DMS79 treated with DMSO at 0.1 percent for 48 hours (cell line): ENCODE measurements at regions not wholly inside any gene's neighbourhood (a gene's known extent, or its start where the extent isn't known, plus 50 kb on each side); places are given as distances from the start of the nearest gene placed in this dataset.

ENCODE experiments used
- DNase-seq: peaks from one replicate; lab custom pipeline; 2025; lab: John Stamatoyannopoulos, UW

DNA sequence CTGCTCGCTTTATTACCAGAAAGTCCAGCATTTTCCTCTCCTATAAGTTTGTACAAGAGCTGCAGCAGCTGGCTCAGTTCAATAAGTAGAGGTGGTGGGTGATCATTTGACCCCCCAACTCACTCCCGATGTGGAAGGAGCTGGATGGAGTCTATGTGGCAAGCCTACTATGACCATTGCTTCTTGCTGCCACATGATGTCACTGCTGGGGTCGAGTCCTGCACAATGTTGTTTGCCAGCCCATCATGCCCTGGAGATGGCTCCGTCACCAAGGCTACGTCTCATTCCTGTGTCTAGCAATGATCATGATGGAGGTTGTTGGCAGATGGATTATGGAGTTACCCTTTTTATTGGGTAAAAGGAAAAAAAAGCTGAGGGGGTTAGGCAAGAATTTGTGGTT is 266.3 kb downstream of the PSAT1 start:
- no peak for DNase-seq

- DNase-seq, result peak; percentile 77
These were observed 268.6 kb downstream of the PSAT1 start for GRCh38 chr9:78565481-78565880.

DNA sequence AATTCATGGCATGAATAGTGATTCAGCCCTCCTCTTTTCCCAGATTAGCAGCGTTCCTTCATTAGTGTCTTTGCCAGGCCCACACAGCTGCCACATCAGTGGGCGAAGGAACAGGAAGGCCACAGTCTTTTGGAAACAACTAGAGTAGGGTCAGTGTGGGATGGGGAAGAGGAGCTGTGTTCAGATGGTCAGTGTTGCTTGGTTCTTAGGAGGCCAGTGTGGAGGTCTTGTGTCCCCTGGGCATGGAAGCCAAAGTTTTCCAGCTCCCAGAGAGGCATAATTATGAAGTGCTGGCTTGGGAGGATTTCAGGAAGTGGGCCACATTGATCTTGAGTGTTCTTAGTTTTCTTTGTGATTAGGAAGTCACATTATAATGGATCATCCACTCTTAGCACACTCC is 269.6 kb downstream of the PSAT1 start:
- no peak for DNase-seq

DNA sequence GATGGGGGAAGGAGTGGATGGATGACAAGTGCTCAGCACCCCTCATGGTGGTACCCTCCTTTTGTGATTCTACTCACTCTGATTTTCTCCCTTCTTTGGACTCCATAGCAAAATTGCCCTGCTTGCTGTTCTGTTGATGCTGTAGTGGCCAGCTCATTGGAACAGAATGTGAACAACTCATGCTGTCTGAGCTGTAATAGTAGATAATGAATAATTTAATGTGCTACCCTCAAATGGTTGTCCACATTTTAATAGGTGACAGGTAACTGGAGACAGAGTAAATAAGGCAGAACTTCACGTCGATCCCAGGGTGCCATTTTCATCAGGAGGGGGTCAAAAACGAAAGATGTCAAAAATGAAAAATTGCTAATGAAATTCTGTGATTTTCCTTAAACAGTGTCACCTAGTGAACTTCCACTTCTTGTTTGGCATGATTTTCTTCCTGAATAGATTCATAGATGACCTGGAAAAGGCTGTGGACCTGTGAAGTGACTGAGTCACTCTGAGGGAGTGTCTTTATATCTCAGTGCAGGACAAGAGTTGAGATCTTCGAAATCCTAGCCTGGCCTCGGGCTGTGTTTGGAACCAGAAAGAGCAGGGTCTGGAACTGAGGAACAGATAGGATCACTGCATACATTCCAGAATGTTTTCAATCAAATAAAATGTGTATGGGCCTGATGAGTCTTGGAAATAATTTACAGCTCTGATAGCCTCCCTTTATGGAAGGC is 270.2 kb downstream of the PSAT1 start:
- DNase-seq, result no peak

DNA sequence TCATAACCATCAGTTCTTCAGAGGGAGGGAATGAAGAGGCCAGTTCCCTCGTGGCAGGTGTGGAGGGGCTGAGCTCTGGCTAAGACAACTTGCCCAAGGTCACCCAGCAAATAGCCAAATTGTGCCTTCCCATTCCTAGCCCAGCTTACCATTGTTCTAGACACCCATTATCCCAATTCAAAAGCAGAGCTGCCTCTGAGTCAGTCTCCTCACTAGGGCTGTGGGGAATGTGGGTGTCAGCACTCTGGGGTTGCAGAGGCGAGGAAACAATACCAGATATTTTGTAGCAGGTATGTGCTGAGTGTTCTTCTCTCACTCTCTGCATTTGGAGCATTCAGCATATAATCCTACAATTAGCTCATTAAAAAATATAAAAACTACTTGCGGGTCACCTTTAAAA is 270.8 kb downstream of the PSAT1 start:
- no peak for DNase-seq

GRCh38 chr9:78568774-78569173 is 271.8 kb downstream of the PSAT1 start:
- no peak for DNase-seq

GRCh38 chr9:78572266-78572665 is 275.3 kb downstream of the PSAT1 start:
- no peak for DNase-seq

DNA sequence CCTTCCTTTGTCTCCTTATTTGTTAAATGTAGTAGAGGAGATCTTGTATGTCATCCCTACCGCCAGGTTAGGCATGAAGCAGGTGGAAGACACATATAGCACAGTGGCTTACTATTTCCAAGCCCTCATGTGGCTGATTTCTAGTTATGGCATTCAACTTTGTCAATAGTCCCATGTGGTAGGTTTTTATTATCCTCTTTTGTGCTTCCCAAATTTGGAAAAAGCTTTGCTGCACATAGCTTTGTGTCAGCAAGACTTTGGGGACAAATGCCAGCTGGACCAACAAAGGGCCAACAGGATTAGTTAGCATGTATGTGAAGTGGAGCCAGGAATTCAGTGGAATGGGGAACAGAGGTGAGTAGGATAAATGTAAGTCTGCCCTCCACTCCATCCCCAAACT is 276.3 kb downstream of the PSAT1 start:
- no peak for DNase-seq

DNA sequence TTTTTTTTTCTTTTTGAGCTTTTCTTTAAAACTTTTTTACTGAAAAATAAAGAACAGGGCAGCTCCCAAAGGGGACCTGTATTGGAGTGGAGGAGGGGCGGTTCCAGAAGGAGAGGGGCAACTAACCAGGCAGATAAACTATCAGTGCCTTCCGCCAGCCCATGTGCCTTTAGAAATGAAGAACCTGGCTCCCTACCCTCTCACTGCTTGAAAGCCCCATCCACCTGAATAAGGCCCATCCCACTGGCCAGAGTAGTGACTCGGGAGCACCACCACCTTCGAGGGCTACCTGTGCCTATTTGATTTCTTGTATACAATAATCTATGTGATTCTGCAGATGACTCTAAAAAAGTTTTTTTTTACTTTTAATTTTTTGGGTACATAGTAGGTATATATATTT is 276.7 kb downstream of the PSAT1 start:
- no peak for DNase-seq

- DNase-seq, result no peak
These were observed 277.6 kb downstream of the PSAT1 start for GRCh38 chr9:78574354-78575045.

GRCh38 chr9:78575081-78575480 is 278.2 kb downstream of the PSAT1 start:
- no peak for DNase-seq

GRCh38 chr9:78575771-78576170 is 278.8 kb downstream of the PSAT1 start:
- no peak for DNase-seq

- DNase-seq, result no peak
These were observed 280.4 kb downstream of the PSAT1 start for GRCh38 chr9:78577156-78577906.

DNA sequence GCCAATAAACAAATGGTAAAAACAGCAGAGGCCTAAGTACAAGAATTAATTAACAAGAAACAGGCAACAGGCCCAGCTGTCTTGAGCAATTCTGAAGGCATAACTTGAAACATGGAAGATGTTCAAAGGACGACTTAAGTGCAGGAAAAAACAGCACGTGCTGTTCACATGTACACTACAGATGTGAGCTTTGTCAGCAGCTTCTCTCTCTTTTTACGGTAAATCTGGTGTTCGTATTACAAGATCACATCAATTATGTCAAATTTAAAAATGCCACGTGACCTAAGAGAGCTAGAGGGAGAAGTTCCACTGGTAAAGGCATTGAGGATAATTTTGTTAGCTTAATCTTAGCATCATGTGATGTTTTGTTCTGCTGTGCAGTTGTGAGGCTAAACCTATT is 281.1 kb downstream of the PSAT1 start:
- no peak for DNase-seq

DNA sequence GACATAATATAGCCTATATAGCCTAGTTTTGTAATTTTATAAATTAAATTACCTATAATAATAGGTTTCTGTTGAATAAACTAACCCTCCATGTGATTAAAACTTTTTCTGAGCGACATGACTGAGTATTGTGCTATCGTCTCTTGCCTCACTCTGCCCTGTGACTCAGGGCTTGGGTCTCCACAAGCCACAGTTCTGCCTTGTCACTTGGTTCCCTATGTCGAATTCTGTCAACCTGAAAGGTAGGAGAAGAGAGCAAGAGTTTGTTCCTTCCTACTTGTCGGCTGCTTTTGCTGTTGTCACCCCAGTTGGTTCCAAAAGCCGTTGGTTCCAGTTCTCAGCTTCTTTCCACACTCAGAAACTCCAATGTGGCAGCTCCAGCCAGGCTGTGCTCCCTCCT is 285.9 kb downstream of the PSAT1 start:
- DNase-seq, result no peak

GRCh38 chr9:78584589-78584988 is 287.7 kb downstream of the PSAT1 start:
- no peak for DNase-seq

DNA sequence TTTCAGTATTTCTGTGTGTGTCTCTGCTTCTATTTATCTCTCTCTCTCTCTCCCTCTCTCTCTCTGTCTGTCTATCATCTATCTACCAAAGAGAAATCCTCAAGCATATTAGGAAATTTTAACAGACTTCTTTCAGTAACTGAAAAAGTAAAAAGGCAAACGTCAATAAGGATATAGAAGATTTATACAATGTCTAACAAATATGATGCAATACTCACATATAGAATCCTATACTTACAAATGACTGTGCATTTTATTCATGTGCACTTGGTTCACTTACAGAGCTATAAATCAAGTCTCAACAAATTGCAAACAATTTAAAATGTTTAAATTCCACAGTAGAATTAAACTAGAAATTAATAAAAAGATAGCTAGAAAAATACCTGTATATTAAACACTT is 289.0 kb downstream of the PSAT1 start:
- DNase-seq, result no peak

DNA sequence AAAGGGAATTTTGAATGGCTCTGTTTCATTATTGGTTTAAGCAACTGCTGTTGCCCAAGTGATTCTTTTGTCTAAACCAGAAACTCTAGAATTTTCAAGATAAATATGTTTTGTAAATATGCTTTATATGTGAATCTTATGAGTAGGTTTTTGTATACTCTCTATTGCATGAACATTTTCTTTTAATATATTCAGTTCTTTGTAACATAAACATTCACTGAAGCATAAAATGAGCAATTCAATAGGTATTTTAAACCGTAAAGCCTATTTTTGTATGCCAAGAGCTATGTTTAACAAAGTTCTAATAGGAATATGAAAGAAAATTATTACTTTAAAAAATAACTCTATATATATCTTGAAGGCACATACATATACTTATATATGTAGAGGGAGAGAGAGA is 293.1 kb downstream of the PSAT1 start:
- no peak for DNase-seq

GRCh38 chr9:78592811-78593210 is 295.9 kb downstream of the PSAT1 start:
- no peak for DNase-seq

DNA sequence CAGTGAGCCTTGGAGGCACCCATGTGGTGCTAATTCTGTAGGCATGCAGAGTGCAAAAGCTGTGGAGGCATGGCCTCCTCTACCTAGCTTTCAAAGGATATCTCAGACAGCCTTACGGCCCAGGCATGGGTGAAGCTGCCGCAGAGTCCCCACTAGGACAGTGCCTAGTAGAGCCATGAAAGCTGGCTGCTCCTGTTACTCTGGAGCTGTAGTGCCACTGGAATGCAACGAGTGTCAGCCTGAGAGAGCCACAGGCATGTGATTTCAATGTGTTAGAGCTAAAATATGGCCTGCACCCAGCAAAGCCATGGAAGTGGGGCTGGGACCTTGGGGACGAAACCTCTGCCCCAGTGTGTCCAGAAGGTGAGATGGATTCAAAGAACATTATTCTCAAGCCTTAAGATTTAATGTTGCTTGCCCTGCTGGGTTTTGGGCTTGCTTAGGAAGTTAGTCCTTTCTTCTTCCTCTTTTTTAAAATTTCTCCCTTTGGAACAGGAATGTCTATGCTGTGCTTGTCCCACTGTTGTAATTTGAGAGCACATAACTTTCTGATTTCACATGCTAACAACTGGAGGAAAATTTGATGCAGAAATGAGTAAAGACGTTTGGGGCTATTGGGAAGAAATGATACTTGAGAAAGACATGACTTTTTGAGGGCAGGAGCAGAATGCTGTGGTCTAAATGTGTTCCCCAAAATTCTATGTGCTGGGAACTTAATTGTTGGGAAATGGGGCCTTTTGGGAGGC is 298.4 kb downstream of the PSAT1 start:
- DNase-seq, result no peak

- DNase-seq, result no peak
These were observed 299.4 kb downstream of the PSAT1 start for GRCh38 chr9:78596346-78596745.

- DNase-seq, result no peak
These were observed 301.2 kb downstream of the PSAT1 start for GRCh38 chr9:78598120-78598519.
